ENCODE measurements at regions not wholly inside any gene's neighbourhood (a gene's known extent, or its start where the extent isn't known, plus 50 kb on each side); places are given as distances from the start of the nearest gene placed in this dataset.

DNA sequence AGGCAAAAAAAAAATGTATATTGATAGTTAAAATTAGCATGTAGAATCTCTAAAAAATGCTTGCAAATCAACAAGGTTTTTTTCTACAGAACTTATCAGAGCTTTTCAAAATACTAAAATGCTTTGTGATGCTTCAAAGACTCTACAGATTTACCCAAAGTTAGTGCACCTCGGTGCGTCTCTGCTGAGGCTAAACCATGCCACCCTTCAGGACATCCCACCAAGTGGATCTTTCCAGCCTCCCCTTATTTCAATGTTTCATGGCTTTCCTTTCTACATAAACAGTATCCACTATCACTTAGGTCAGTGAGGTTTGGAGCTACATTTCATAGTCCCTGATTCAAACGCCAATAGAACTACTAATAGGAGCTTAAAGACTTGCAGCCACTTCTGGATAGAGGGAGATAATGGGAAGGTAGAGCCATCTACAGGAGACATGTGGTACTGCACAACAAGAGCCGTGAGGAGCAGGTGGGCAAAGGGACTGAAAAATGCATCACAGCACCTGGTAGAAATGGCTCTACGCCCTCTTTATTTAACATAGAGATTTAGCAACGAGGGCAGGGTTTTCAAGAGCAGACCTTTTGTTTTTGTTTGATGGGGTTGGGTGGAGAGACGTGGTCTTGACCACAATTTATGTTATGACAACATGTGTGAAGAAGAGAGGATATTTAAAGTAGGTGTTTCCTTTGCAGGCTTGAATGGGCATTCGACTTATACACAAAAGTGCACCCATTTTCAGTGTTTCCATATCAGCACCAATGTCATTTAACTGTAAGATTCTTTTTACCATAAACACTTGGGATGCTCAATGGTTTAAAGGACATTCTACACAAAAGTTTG is 56.1 kb upstream of the SLC35G4 start:
- Histone ChIP-seq H3K4me1 (ENCODE audit: control insufficient read depth, extremely low read depth, insufficient read depth, low read length) (no peaks in the 10 kb centered on the region), H2AFZ (ENCODE audit: low read length) (no peak overlapping the region), H3K36me3 (ENCODE audit: control insufficient read depth, insufficient read depth, low read length) (no peaks in the 10 kb centered on the region), H3K27me3 (ENCODE audit: control insufficient read depth, insufficient read depth, low read length) (no peaks in the 10 kb centered on the region), H3K9ac (ENCODE audit: insufficient read depth, low read length) (no peak overlapping the region), H3K79me2 (ENCODE audit: control insufficient read depth, insufficient read depth, low read length) (no peaks in the 10 kb centered on the region), H3K4me2 (ENCODE audit: extremely low read depth, insufficient read depth, low read length) (no peak overlapping the region), H3K4me3 (replicated peaks in 1 of 4; ENCODE audit: control extremely low read depth in 1 of 4, insufficient read depth in 1 of 4, low read depth in 3 of 4, low read length in 4 of 4) (no peak overlapping the region), H3K27ac (ENCODE audit: insufficient read depth, low read length) (no peak overlapping the region), H4K20me1 (ENCODE audit: control insufficient read depth, extremely low read depth, insufficient read depth, low read length) (no peaks in the 10 kb centered on the region), H3K9me3 (ENCODE audit: control insufficient read depth, insufficient read depth, low read depth, low read length) (no peaks in the 10 kb centered on the region)
- TF ChIP-seq EZH2 (IDR thresholded peaks at IDR 0.05; ENCODE audit: low read length, missing control alignments) = no peak
- TF ChIP-seq, protein P1, sequence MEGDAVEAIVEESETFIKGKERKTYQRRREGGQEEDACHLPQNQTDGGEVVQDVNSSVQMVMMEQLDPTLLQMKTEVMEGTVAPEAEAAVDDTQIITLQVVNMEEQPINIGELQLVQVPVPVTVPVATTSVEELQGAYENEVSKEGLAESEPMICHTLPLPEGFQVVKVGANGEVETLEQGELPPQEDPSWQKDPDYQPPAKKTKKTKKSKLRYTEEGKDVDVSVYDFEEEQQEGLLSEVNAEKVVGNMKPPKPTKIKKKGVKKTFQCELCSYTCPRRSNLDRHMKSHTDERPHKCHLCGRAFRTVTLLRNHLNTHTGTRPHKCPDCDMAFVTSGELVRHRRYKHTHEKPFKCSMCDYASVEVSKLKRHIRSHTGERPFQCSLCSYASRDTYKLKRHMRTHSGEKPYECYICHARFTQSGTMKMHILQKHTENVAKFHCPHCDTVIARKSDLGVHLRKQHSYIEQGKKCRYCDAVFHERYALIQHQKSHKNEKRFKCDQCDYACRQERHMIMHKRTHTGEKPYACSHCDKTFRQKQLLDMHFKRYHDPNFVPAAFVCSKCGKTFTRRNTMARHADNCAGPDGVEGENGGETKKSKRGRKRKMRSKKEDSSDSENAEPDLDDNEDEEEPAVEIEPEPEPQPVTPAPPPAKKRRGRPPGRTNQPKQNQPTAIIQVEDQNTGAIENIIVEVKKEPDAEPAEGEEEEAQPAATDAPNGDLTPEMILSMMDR (conservative IDR thresholded peaks at IDR 0.05 in 1 of 2, IDR thresholded peaks at IDR 0.05 in 1 of 2; ENCODE audit: low read depth in 1 of 2, low read length in 2 of 2) = peak; percentile 97 to 98
- peak; percentile 40 to 68 for DNase-seq (ENCODE audit: low read depth in 2 of 2)

DNA sequence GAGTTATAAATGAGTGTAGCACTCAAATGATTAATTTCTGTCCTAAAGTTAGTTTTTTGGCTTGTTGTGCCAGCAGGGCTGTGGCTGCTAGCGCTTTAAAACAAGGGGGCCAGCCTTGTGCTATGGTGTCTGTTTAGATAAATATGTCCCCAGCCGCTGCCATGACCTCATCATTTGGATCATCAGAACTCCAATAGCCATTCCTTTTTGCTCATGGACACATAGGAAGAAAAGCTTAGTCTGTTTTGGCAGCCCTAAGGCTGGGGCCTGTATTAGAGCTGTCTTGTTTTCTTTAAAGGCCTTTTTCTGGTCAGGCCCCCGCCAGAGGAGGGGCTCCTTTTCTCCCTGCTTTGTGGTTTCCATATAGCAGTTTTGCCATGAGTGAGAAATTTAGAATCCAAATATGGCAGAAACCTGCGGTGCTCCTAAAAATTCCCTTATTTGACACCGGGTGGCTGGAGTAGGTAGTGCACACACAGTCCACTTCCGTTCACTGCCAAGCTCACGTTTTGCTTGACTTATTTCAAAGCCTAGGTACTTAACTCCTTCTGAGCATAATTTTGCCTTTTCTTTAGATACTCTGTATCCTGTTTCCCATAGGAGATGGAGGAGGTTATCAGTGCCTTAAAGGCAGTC is 60.4 kb upstream of the SLC35G4 start:
- H3K79me2 ChIP-seq (ENCODE audit: control insufficient read depth, insufficient read depth, low read length) = no peaks in the 10 kb centered on the region
- no peaks in the 10 kb centered on the region for H3K36me3 ChIP-seq (ENCODE audit: control insufficient read depth, insufficient read depth, low read length)
- no peak overlapping the region for H3K4me3 ChIP-seq (replicated peaks in 1 of 4; ENCODE audit: control extremely low read depth in 1 of 4, insufficient read depth in 1 of 4, low read depth in 3 of 4, low read length in 4 of 4)
- no peak overlapping the region for H3K4me2 ChIP-seq (ENCODE audit: extremely low read depth, insufficient read depth, low read length)
- H3K27ac ChIP-seq (ENCODE audit: insufficient read depth, low read length) = no peak overlapping the region
- H4K20me1 ChIP-seq (ENCODE audit: control insufficient read depth, extremely low read depth, insufficient read depth, low read length) = no peaks in the 10 kb centered on the region
- H2AFZ ChIP-seq (ENCODE audit: low read length) = no peak overlapping the region
- H3K9ac ChIP-seq (ENCODE audit: insufficient read depth, low read length) = no peak overlapping the region
- no peak for DNase-seq (ENCODE audit: low read depth in 2 of 2)
- H3K27me3 ChIP-seq (ENCODE audit: control insufficient read depth, insufficient read depth, low read length) = no peaks in the 10 kb centered on the region
- no peaks in the 10 kb centered on the region for H3K9me3 ChIP-seq (ENCODE audit: control insufficient read depth, insufficient read depth, low read depth, low read length)
- TF ChIP-seq, protein P1 (conservative IDR thresholded peaks at IDR 0.05 in 1 of 2, IDR thresholded peaks at IDR 0.05 in 1 of 2; ENCODE audit: low read depth in 1 of 2, low read length in 2 of 2) = peak in 1 of 2 donors; percentile 16
- no peak for TF ChIP-seq EZH2 (IDR thresholded peaks at IDR 0.05; ENCODE audit: low read length, missing control alignments)
- no peaks in the 10 kb centered on the region for H3K4me1 ChIP-seq (ENCODE audit: control insufficient read depth, extremely low read depth, insufficient read depth, low read length)

DNA sequence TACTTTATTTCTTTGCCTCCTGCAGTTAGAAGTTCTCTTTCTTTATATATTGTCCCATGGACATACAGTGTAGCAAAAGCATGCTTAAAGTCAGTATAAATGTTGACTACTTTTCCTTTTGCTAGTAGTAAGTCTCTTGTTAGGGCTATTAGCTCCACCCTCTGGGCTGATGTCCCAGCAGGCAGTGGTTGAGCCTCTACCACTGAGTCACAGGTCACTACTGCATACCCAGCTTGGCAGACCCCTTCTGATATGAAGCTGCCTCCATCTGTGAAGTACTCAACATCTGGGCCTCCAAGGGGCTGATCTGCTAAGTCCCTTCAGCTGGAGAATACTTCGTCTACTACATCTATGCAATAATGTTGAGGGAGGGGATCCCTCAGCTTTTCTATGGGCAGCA is 61.0 kb upstream of the SLC35G4 start:
- Histone ChIP-seq H3K4me2 (ENCODE audit: extremely low read depth, insufficient read depth, low read length) (no peak overlapping the region), H3K9ac (ENCODE audit: insufficient read depth, low read length) (no peak overlapping the region), H3K36me3 (ENCODE audit: control insufficient read depth, insufficient read depth, low read length) (no peaks in the 10 kb centered on the region), H3K4me1 (ENCODE audit: control insufficient read depth, extremely low read depth, insufficient read depth, low read length) (no peaks in the 10 kb centered on the region), H4K20me1 (ENCODE audit: control insufficient read depth, extremely low read depth, insufficient read depth, low read length) (no peaks in the 10 kb centered on the region), H3K9me3 (ENCODE audit: control insufficient read depth, insufficient read depth, low read depth, low read length) (no peaks in the 10 kb centered on the region), H3K79me2 (ENCODE audit: control insufficient read depth, insufficient read depth, low read length) (no peaks in the 10 kb centered on the region), H3K27me3 (ENCODE audit: control insufficient read depth, insufficient read depth, low read length) (no peaks in the 10 kb centered on the region), H2AFZ (ENCODE audit: low read length) (no peak overlapping the region), H3K27ac (ENCODE audit: insufficient read depth, low read length) (no peak overlapping the region), H3K4me3 (replicated peaks in 1 of 4; ENCODE audit: control extremely low read depth in 1 of 4, insufficient read depth in 1 of 4, low read depth in 3 of 4, low read length in 4 of 4) (no peak overlapping the region)
- DNase-seq (ENCODE audit: low read depth in 2 of 2) = peak; percentile 10 to 15
- no peak for TF ChIP-seq EZH2 (IDR thresholded peaks at IDR 0.05; ENCODE audit: low read length, missing control alignments)
- TF ChIP-seq, protein P1 (conservative IDR thresholded peaks at IDR 0.05 in 1 of 2, IDR thresholded peaks at IDR 0.05 in 1 of 2; ENCODE audit: low read depth in 1 of 2, low read length in 2 of 2) = no peak
